Lower leg skin (tissue), 3 donors: ENCODE measurements at regions not wholly inside any gene's neighbourhood (a gene's known extent, or its start where the extent isn't known, plus 50 kb on each side); places are given as distances from the start of the nearest gene placed in this dataset.

Source experiments
- POLR2A ChIP-seq, 2 donors: fragments of 450-650 bp; IDR thresholded peaks; one replicate each; pipeline ENCODE4 v1.6.1; 2016 to 2017; ENCODE audit warnings: antibody characterized with exemption in 2 of 2, mild to moderate bottlenecking in 1 of 2, moderate library complexity in 1 of 2
- TF ChIP-seq, protein P1 (sequence below), 3 donors: fragments of 450-650 bp; IDR thresholded peaks; one replicate each; pipeline ENCODE4 v1.5.1; 2016; ENCODE audit warnings: antibody characterized with exemption in 3 of 3, mild to moderate bottlenecking in 3 of 3, moderate library complexity in 2 of 3

DNA sequence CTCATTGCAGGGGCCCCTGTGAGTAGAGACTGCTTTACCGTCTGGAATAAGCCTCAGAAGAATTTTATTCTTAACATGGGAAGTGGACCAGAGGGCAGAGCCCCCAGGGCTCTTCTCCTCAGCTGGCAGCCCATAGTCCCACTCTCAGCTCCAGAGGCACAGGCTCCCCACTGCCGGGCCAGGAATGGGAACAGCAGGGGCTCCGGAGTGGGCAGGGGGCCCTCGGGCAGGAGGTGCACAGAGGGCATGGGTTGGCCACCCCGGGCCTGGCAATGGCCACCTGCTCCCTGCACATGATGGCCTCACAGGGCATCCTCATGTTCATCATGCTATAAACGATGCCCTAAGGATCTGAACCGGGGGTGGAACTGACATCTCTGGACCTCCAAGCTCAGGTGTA lies 1469.7 kb downstream of the BRD1 start:
- TF ChIP-seq, protein P1, sequence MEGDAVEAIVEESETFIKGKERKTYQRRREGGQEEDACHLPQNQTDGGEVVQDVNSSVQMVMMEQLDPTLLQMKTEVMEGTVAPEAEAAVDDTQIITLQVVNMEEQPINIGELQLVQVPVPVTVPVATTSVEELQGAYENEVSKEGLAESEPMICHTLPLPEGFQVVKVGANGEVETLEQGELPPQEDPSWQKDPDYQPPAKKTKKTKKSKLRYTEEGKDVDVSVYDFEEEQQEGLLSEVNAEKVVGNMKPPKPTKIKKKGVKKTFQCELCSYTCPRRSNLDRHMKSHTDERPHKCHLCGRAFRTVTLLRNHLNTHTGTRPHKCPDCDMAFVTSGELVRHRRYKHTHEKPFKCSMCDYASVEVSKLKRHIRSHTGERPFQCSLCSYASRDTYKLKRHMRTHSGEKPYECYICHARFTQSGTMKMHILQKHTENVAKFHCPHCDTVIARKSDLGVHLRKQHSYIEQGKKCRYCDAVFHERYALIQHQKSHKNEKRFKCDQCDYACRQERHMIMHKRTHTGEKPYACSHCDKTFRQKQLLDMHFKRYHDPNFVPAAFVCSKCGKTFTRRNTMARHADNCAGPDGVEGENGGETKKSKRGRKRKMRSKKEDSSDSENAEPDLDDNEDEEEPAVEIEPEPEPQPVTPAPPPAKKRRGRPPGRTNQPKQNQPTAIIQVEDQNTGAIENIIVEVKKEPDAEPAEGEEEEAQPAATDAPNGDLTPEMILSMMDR (IDR thresholded peaks at IDR 0.05), result no peak
- no peak for TF ChIP-seq POLR2A (IDR thresholded peaks at IDR 0.05)
